Adrenal gland (tissue), 9 donors: ENCODE measurements at regions not wholly inside any gene's neighbourhood (a gene's known extent, or its start where the extent isn't known, plus 50 kb on each side); places are given as distances from the start of the nearest gene placed in this dataset.
"Not testable (repeated sequence)": the region's sequence is repeated elsewhere in the genome, so short reads cannot be mapped to it uniquely, and the experiment has no call there.

Source experiments
- DNase-seq, 7 donors: peaks; one replicate each; pipeline ENCODE4 v3.0.0-alpha.2; 2019 to 2020
- H3K27ac ChIP-seq, 5 donors: fragments of 200-600 bp; sonication (generic) in 4 of 5; 1 replicate in 3 of 5; 2 replicates in 2 of 5; pipeline versions ENCODE4 v1.5.1 to v1.8.0; 2016 to 2020; ENCODE audit warnings: mild to moderate bottlenecking in 1 of 5
- H3K27me3 ChIP-seq: fragments of 200-600 bp; 2 replicates; pipeline ENCODE4 v1.8.0; 2021
- H3K36me3 ChIP-seq, 2 donors: fragments of 200-600 bp; replicated peaks in 1 of 2; 1 replicate in 1 of 2; 2 replicates in 1 of 2; pipeline versions ENCODE4 v1.5.1 to v1.8.0; 2018 to 2022
- H3K4me1 ChIP-seq, 2 donors: fragments of 200-600 bp; replicated peaks in 1 of 2; 1 replicate in 1 of 2; 2 replicates in 1 of 2; pipeline versions ENCODE4 v1.5.1 to v1.8.0; 2018 to 2021
- H3K4me3 ChIP-seq, 4 donors: fragments of 200-600 bp; sonication (generic) in 3 of 4; one replicate each; pipeline ENCODE4 v1.5.1; 2016 to 2018
- H3K9me3 ChIP-seq, 3 donors: fragments of 200-600 bp; sonication (generic) in 1 of 3; replicated peaks in 1 of 3; 1 replicate in 2 of 3; 2 replicates in 1 of 3; pipeline versions ENCODE4 v1.5.1 to v1.8.0; 2016 to 2021
- POLR2A ChIP-seq, 2 donors: fragments of 450-650 bp; IDR thresholded peaks; one replicate each; pipeline ENCODE4 v1.6.1; 2017; ENCODE audit warnings: antibody characterized with exemption in 2 of 2, mild to moderate bottlenecking in 2 of 2, moderate library complexity in 1 of 2
- WGBS, 4 donors: extraction: QIAGEN DNeasy Blood & Tissue Kit in 2 of 4; methylation state at CpG; one replicate each; pipeline versions ENCODE4 v1.1.5 to v1.1.7; 2013 to 2017; 5-methylcytosine and 5-hydroxymethylcytosine counted together
- intact Hi-C, 2 donors: fragments of 100-400 bp; cut with DNase I; formaldehyde crosslinking; loops; one replicate each; pipeline versions ENCODE4 v1.14.1 to v1.15.0; 2022 to 2023
- TF ChIP-seq, protein P1 (sequence below), 6 experiments: fragments of 450-650 bp in 4 of 6; fragments of 200-600 bp in 2 of 6; sonication (generic) in 1 of 6; IDR thresholded peaks; 1 replicate in 5 of 6; 2 replicates in 1 of 6; pipeline versions ENCODE4 v1.5.1 to v1.8.0; 2016 to 2021; ENCODE audit warnings: antibody characterized with exemption in 6 of 6, mild to moderate bottlenecking in 2 of 6, moderate library complexity in 1 of 6
- donor health status: healthy with polysubstance abuse.
- donor health status: Bipolar disorder and iron deficiency.
- donor health status: DM: yes; HTN: yes; CAD: no.
- donor health status: DM: no; HTN: no; CAD: no.
- donor health status: DM: no; HTN: no; CAD: no.

DNA sequence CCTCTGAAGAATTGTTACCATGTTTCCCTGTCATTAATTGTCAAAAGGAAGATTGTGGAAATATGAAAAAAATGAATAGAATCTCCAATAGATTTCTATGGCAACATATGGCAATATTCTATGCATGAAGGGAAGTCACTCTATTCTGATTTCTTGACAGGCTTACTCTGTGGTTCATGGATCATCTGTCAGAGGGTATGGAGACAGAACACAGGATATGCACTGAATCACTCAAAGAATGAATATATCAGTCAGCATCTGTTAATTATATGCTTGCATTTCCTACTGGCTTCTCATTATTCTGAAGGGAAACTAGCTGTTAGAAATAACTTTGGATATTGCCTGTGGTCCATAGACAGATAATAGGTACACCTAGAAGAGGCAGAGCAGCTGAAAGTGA, 918.9 kb downstream of the DTWD2 start:
- intact Hi-C loops: no loop called here

GRCh38 chr5:118068886-118069285, 919.5 kb downstream of the DTWD2 start:
- TF ChIP-seq, protein P1, sequence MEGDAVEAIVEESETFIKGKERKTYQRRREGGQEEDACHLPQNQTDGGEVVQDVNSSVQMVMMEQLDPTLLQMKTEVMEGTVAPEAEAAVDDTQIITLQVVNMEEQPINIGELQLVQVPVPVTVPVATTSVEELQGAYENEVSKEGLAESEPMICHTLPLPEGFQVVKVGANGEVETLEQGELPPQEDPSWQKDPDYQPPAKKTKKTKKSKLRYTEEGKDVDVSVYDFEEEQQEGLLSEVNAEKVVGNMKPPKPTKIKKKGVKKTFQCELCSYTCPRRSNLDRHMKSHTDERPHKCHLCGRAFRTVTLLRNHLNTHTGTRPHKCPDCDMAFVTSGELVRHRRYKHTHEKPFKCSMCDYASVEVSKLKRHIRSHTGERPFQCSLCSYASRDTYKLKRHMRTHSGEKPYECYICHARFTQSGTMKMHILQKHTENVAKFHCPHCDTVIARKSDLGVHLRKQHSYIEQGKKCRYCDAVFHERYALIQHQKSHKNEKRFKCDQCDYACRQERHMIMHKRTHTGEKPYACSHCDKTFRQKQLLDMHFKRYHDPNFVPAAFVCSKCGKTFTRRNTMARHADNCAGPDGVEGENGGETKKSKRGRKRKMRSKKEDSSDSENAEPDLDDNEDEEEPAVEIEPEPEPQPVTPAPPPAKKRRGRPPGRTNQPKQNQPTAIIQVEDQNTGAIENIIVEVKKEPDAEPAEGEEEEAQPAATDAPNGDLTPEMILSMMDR (IDR thresholded peaks at IDR 0.05): no peak
- TF ChIP-seq POLR2A (IDR thresholded peaks at IDR 0.05): no peak
- no peak for DNase-seq
- no peaks in the 10 kb centered on the region for H3K4me1 ChIP-seq
- intact Hi-C loops: no loop called here
- H3K27me3 ChIP-seq: no peaks in the 10 kb centered on the region
- H3K36me3 ChIP-seq: no peaks in the 10 kb centered on the region
- no peak overlapping the region for H3K4me3 ChIP-seq
- H3K27ac ChIP-seq: no peak overlapping the region
- H3K9me3 ChIP-seq: no peaks in the 10 kb centered on the region

More for the DNA sequence above, 918.9 kb downstream of the DTWD2 start:
- Histone ChIP-seq H3K27ac (no peak overlapping the region), H3K4me1 (no peaks in the 10 kb centered on the region), H3K27me3 (no peaks in the 10 kb centered on the region), H3K36me3 (no peaks in the 10 kb centered on the region), H3K9me3 (no peaks in the 10 kb centered on the region), H3K4me3 (no peak overlapping the region)
- DNase-seq: no peak
- TF ChIP-seq, protein P1 (IDR thresholded peaks at IDR 0.05): no peak
- no peak for TF ChIP-seq POLR2A (IDR thresholded peaks at IDR 0.05)

DNA sequence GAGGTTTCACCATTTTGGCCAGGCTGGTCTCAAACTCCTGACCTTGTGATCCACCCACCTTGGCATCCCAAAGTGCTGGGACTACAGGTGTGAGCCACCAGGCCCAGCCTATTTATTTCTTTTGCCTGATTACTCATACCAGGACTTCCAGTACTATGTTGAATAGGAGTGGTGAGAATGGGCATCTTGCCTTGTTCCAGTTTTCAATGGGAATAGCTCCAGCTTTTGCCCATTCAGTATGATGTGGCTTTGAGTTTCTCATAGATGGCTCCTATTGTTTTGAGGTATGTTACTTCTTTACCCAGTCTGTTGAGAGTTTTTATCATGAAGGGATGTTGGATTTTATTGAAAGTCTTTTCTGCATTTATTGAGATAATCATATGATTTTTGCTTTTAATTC, 924.5 kb downstream of the DTWD2 start:
- H3K4me3 ChIP-seq, DNase-seq, H3K27me3 ChIP-seq, H3K36me3 ChIP-seq, H3K9me3 ChIP-seq, H3K4me1 ChIP-seq, H3K27ac ChIP-seq, intact Hi-C loops: not testable (repeated sequence)

DNA sequence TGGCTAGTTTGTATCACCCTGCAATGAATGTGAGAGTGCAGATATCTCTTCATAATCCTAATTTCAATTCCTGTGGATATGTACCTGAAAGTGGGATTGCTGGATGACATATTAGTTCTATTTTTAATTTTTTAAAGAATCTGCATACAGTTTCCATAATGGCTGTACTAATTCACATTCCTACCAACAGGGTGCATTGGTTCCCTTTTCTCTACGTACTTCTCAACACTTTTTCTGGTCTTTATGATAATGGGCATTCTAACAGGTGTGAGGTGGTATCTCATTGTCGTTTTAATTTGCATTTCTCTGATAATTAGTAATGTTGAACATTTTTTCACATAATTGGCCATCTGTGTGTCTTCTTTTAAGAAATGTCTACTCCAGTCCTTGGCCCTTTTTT, 927.5 kb downstream of the DTWD2 start:
- no peaks in the 10 kb centered on the region for H3K27me3 ChIP-seq
- TF ChIP-seq, protein P1 (IDR thresholded peaks at IDR 0.05): no peak
- no peak for TF ChIP-seq POLR2A (IDR thresholded peaks at IDR 0.05)
- H3K27ac ChIP-seq: no peak overlapping the region
- H3K4me1 ChIP-seq: no peaks in the 10 kb centered on the region
- 64 to 71% (median 68%) methylated on average over 2 of the region's 2 CpGs for WGBS, 4 donors
- no peak for DNase-seq
- no peak overlapping the region for H3K4me3 ChIP-seq
- intact Hi-C loops: no loop called here
- no peaks in the 10 kb centered on the region for H3K9me3 ChIP-seq
- no peaks in the 10 kb centered on the region for H3K36me3 ChIP-seq

DNA sequence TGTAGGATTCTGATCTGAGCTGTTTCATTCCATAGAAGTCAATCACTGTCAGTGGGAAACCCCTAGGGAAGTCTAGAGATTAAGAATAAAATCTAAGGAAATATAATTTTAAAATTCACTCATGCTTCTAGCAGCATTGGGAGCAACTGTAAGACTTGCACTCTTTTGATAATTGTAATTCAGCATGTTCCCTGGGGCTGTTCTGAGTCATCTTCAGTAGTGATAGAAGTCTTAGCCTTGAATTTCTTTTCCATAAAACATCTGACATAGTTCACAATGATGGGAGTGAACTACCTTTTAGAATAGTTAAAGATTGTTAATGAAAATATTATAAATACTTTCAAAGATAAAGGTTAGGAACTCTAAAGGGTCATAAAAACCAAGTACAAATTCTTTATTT, 935.8 kb downstream of the DTWD2 start:
- H3K27ac ChIP-seq: no peak overlapping the region
- no peaks in the 10 kb centered on the region for H3K36me3 ChIP-seq
- no peaks in the 10 kb centered on the region for H3K27me3 ChIP-seq
- no peak overlapping the region for H3K4me3 ChIP-seq
- no peak for DNase-seq
- no peak for TF ChIP-seq POLR2A (IDR thresholded peaks at IDR 0.05)
- TF ChIP-seq, protein P1 (IDR thresholded peaks at IDR 0.05): no peak
- H3K9me3 ChIP-seq: peaks cover 0 to 7% (median 0%) of the 10 kb centered on the region in 3 donors
- H3K4me1 ChIP-seq: no peaks in the 10 kb centered on the region
- intact Hi-C loops: no loop called here
